ENCODE measurements at regions not wholly inside any gene's neighbourhood (a gene's known extent, or its start where the extent isn't known, plus 50 kb on each side); places are given as distances from the start of the nearest gene placed in this dataset.

- no peak overlapping the region for H4K8ac ChIP-seq (ENCODE audit: low read depth, low read length)
- H3K36me3 ChIP-seq (ENCODE audit: control insufficient read depth, insufficient read depth, low read length) = no peaks in the 10 kb centered on the region
- no peak for DNase-seq
- H3K23ac ChIP-seq (ENCODE audit: low read length) = no peak overlapping the region
- H4K5ac ChIP-seq (ENCODE audit: low read length) = no peak overlapping the region
- H3K27me3 ChIP-seq (ENCODE audit: insufficient read depth, low read length, poor library complexity) = no peaks in the 10 kb centered on the region
- H3K79me1 ChIP-seq (ENCODE audit: low read length) = no peaks in the 10 kb centered on the region
- H3K4me1 ChIP-seq (ENCODE audit: control insufficient read depth, low read depth, low read length) = no peaks in the 10 kb centered on the region
- no peak overlapping the region for H3K4me2 ChIP-seq (ENCODE audit: low read length)
- no peak overlapping the region for H2BK120ac ChIP-seq (ENCODE audit: low read depth, low read length)
- H3K56ac ChIP-seq (ENCODE audit: low read length) = no peak overlapping the region
- H3K18ac ChIP-seq (ENCODE audit: low read length) = no peak overlapping the region
- no peak overlapping the region for H2BK15ac ChIP-seq (replicated peaks; ENCODE audit: low read depth)
- no peaks in the 10 kb centered on the region for H3K79me2 ChIP-seq (ENCODE audit: control insufficient read depth, insufficient read depth, low read length)
- no peak overlapping the region for H3K27ac ChIP-seq (ENCODE audit: low read depth, low read length)
- H3K4ac ChIP-seq (ENCODE audit: low read depth, low read length) = no peak overlapping the region
- no peak overlapping the region for H3K9ac ChIP-seq (ENCODE audit: low read length)
- WGBS (ENCODE audit: extremely low coverage, insufficient coverage, low lambda C conversion rate) = no CpG with 5 or more reads among the region's 7 CpGs
- H2AK5ac ChIP-seq (ENCODE audit: low read length) = no peak overlapping the region
- H3K4me3 ChIP-seq (ENCODE audit: low read length) = no peak overlapping the region
- no peak overlapping the region for H2BK5ac ChIP-seq (ENCODE audit: low read length)
Observed at GRCh38 chr7:30212701-30213111, 71.7 kb upstream of the ZNRF2 start.

- H3K56ac ChIP-seq (ENCODE audit: low read length) = no peak overlapping the region
Observed at GRCh38 chr7:30213637-30214036, 70.8 kb upstream of the ZNRF2 start.

DNA sequence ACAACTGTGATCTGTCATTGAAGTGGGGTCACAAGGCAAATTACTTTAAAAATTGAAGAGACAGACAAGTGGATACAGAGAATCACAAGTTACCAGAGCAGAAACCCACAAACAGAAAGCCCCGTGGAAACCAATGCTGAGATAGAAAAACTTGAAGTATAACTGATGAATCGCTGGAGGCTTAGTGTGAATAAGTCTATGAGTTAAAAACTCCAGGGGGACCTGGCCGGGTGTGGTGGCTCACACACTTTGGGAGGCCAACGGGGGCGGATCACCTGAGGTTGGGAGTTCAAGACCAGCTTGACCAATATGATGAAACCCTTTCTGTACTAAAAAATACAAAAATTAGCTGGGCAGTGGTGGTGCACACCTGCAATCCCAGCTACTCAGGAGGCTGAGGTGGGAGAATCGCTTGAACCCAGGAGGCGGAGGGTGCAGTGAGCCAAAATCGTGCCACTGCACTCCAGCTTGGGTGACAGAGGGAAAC is 69.7 kb upstream of the ZNRF2 start:
- Histone ChIP-seq H3K4ac (ENCODE audit: low read depth, low read length) (no peak overlapping the region), H3K27me3 (ENCODE audit: insufficient read depth, low read length, poor library complexity) (no peaks in the 10 kb centered on the region), H2BK5ac (ENCODE audit: low read length) (no peak overlapping the region), H3K4me3 (ENCODE audit: low read length) (no peak overlapping the region), H3K79me1 (ENCODE audit: low read length) (no peaks in the 10 kb centered on the region), H2BK15ac (replicated peaks; ENCODE audit: low read depth) (no peak overlapping the region), H3K4me1 (ENCODE audit: control insufficient read depth, low read depth, low read length) (no peaks in the 10 kb centered on the region), H3K79me2 (ENCODE audit: control insufficient read depth, insufficient read depth, low read length) (no peaks in the 10 kb centered on the region), H3K56ac (ENCODE audit: low read length) (no peak overlapping the region), H3K18ac (ENCODE audit: low read length) (no peak overlapping the region), H2AK5ac (ENCODE audit: low read length) (no peak overlapping the region), H4K5ac (ENCODE audit: low read length) (no peak overlapping the region), H2BK120ac (ENCODE audit: low read depth, low read length) (no peak overlapping the region), H4K8ac (ENCODE audit: low read depth, low read length) (no peak overlapping the region), H3K36me3 (ENCODE audit: control insufficient read depth, insufficient read depth, low read length) (no peaks in the 10 kb centered on the region), H3K27ac (ENCODE audit: low read depth, low read length) (no peak overlapping the region), H3K4me2 (ENCODE audit: low read length) (no peak overlapping the region), H3K9ac (ENCODE audit: low read length) (no peak overlapping the region), H3K23ac (ENCODE audit: low read length) (no peak overlapping the region)
- no CpG with 5 or more reads among the region's 8 CpGs for WGBS (ENCODE audit: extremely low coverage, insufficient coverage, low lambda C conversion rate)
- no peak for DNase-seq

More at GRCh38 chr7:30213637-30214036, 70.8 kb upstream of the ZNRF2 start:
- H2BK15ac ChIP-seq (replicated peaks; ENCODE audit: low read depth) = no peak overlapping the region
- no peak overlapping the region for H3K4me3 ChIP-seq (ENCODE audit: low read length)
- H3K27me3 ChIP-seq (ENCODE audit: insufficient read depth, low read length, poor library complexity) = no peaks in the 10 kb centered on the region
- H3K4me1 ChIP-seq (ENCODE audit: control insufficient read depth, low read depth, low read length) = no peaks in the 10 kb centered on the region
- H3K36me3 ChIP-seq (ENCODE audit: control insufficient read depth, insufficient read depth, low read length) = no peaks in the 10 kb centered on the region
- no peaks in the 10 kb centered on the region for H3K79me2 ChIP-seq (ENCODE audit: control insufficient read depth, insufficient read depth, low read length)
- no peak overlapping the region for H2BK120ac ChIP-seq (ENCODE audit: low read depth, low read length)
- no peak overlapping the region for H3K23ac ChIP-seq (ENCODE audit: low read length)
- H3K18ac ChIP-seq (ENCODE audit: low read length) = no peak overlapping the region
- no peak for DNase-seq
- H3K4me2 ChIP-seq (ENCODE audit: low read length) = no peak overlapping the region
- H3K9ac ChIP-seq (ENCODE audit: low read length) = no peak overlapping the region
- H4K8ac ChIP-seq (ENCODE audit: low read depth, low read length) = no peak overlapping the region
- no peak overlapping the region for H2BK5ac ChIP-seq (ENCODE audit: low read length)
- no peak overlapping the region for H4K5ac ChIP-seq (ENCODE audit: low read length)
- no peak overlapping the region for H3K27ac ChIP-seq (ENCODE audit: low read depth, low read length)
- H3K79me1 ChIP-seq (ENCODE audit: low read length) = no peaks in the 10 kb centered on the region
- H3K4ac ChIP-seq (ENCODE audit: low read depth, low read length) = no peak overlapping the region
- no peak overlapping the region for H2AK5ac ChIP-seq (ENCODE audit: low read length)

GRCh38 chr7:30221764-30222163 is 62.6 kb upstream of the ZNRF2 start:
- Histone ChIP-seq H2BK120ac (ENCODE audit: low read depth, low read length) (no peak overlapping the region), H3K18ac (ENCODE audit: low read length) (no peak overlapping the region), H3K4me1 (ENCODE audit: control insufficient read depth, low read depth, low read length) (no peaks in the 10 kb centered on the region), H3K79me2 (ENCODE audit: control insufficient read depth, insufficient read depth, low read length) (no peaks in the 10 kb centered on the region), H3K79me1 (ENCODE audit: low read length) (no peaks in the 10 kb centered on the region), H3K27me3 (ENCODE audit: insufficient read depth, low read length, poor library complexity) (no peaks in the 10 kb centered on the region), H3K56ac (ENCODE audit: low read length) (no peak overlapping the region), H3K4me3 (ENCODE audit: low read length) (no peak overlapping the region), H2BK15ac (replicated peaks; ENCODE audit: low read depth) (no peak overlapping the region), H3K4ac (ENCODE audit: low read depth, low read length) (no peak overlapping the region), H4K5ac (ENCODE audit: low read length) (no peak overlapping the region), H3K9ac (ENCODE audit: low read length) (no peak overlapping the region), H3K36me3 (ENCODE audit: control insufficient read depth, insufficient read depth, low read length) (no peaks in the 10 kb centered on the region), H3K4me2 (ENCODE audit: low read length) (no peak overlapping the region), H3K27ac (ENCODE audit: low read depth, low read length) (no peak overlapping the region), H2BK5ac (ENCODE audit: low read length) (no peak overlapping the region), H4K8ac (ENCODE audit: low read depth, low read length) (no peak overlapping the region), H3K23ac (ENCODE audit: low read length) (no peak overlapping the region), H2AK5ac (ENCODE audit: low read length) (no peak overlapping the region)
- WGBS (ENCODE audit: extremely low coverage, insufficient coverage, low lambda C conversion rate) = no CpG with 5 or more reads among the region's 5 CpGs
- no peak for DNase-seq

GRCh38 chr7:30222515-30223215 is 61.7 kb upstream of the ZNRF2 start:
- Histone ChIP-seq H3K56ac (ENCODE audit: low read length) (no peak overlapping the region), H3K4me1 (ENCODE audit: control insufficient read depth, low read depth, low read length) (no peaks in the 10 kb centered on the region), H4K5ac (ENCODE audit: low read length) (no peak overlapping the region), H2BK15ac (replicated peaks; ENCODE audit: low read depth) (no peak overlapping the region), H3K23ac (ENCODE audit: low read length) (no peak overlapping the region), H3K79me2 (ENCODE audit: control insufficient read depth, insufficient read depth, low read length) (no peaks in the 10 kb centered on the region), H2BK5ac (ENCODE audit: low read length) (no peak overlapping the region), H3K4ac (ENCODE audit: low read depth, low read length) (no peak overlapping the region), H3K18ac (ENCODE audit: low read length) (no peak overlapping the region), H3K4me3 (ENCODE audit: low read length) (no peak overlapping the region), H3K9ac (ENCODE audit: low read length) (no peak overlapping the region), H3K27ac (ENCODE audit: low read depth, low read length) (no peak overlapping the region), H4K8ac (ENCODE audit: low read depth, low read length) (no peak overlapping the region), H2AK5ac (ENCODE audit: low read length) (no peak overlapping the region), H3K4me2 (ENCODE audit: low read length) (no peak overlapping the region), H2BK120ac (ENCODE audit: low read depth, low read length) (no peak overlapping the region), H3K27me3 (ENCODE audit: insufficient read depth, low read length, poor library complexity) (no peaks in the 10 kb centered on the region), H3K36me3 (ENCODE audit: control insufficient read depth, insufficient read depth, low read length) (no peaks in the 10 kb centered on the region), H3K79me1 (ENCODE audit: low read length) (no peaks in the 10 kb centered on the region)
- peak; percentile 8 for DNase-seq
- WGBS (ENCODE audit: extremely low coverage, insufficient coverage, low lambda C conversion rate) = no CpG with 5 or more reads among the region's 8 CpGs

DNA sequence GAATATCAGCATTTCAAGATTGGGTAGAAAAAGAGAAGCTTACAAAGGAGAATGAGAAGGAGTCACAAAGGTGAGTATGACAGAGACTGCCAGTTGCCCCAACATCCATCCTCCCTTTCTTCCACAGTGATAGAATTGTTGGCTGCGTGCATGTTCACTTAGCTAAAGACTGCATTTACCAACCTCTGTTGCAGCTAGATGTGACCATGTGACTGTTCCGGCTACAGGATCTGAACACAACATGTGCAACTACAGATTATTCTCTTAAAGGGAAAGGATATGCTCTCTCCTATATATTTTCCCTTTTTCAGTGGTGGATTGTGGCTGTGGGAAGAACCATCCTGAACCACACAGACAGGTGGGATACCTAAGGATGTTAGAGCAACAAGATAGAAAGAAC is 60.5 kb upstream of the ZNRF2 start:
- Histone ChIP-seq H3K56ac (ENCODE audit: low read length) (no peak overlapping the region), H3K4ac (ENCODE audit: low read depth, low read length) (no peak overlapping the region), H4K8ac (ENCODE audit: low read depth, low read length) (no peak overlapping the region), H3K27ac (ENCODE audit: low read depth, low read length) (no peak overlapping the region), H2AK5ac (ENCODE audit: low read length) (no peak overlapping the region), H4K5ac (ENCODE audit: low read length) (no peak overlapping the region), H3K79me1 (ENCODE audit: low read length) (no peaks in the 10 kb centered on the region), H3K4me1 (ENCODE audit: control insufficient read depth, low read depth, low read length) (no peaks in the 10 kb centered on the region), H3K4me3 (ENCODE audit: low read length) (no peak overlapping the region), H3K23ac (ENCODE audit: low read length) (no peak overlapping the region), H3K4me2 (ENCODE audit: low read length) (no peak overlapping the region), H3K9ac (ENCODE audit: low read length) (no peak overlapping the region), H2BK5ac (ENCODE audit: low read length) (no peak overlapping the region), H3K36me3 (ENCODE audit: control insufficient read depth, insufficient read depth, low read length) (no peaks in the 10 kb centered on the region), H3K79me2 (ENCODE audit: control insufficient read depth, insufficient read depth, low read length) (no peaks in the 10 kb centered on the region), H3K27me3 (ENCODE audit: insufficient read depth, low read length, poor library complexity) (no peaks in the 10 kb centered on the region), H2BK15ac (replicated peaks; ENCODE audit: low read depth) (no peak overlapping the region), H2BK120ac (ENCODE audit: low read depth, low read length) (no peak overlapping the region), H3K18ac (ENCODE audit: low read length) (no peak overlapping the region)
- no CpG with 5 or more reads among the region's 2 CpGs for WGBS (ENCODE audit: extremely low coverage, insufficient coverage, low lambda C conversion rate)
- DNase-seq = no peak

All from mesendoderm (in vitro differentiated cells).